ENCODE measurements at regions not wholly inside any gene's neighbourhood (a gene's known extent, or its start where the extent isn't known, plus 50 kb on each side); places are given as distances from the start of the nearest gene placed in this dataset.

GRCh38 chr13:62919491-62919890 lies 1503.8 kb upstream of the PCDH20 start:
- H3K27ac ChIP-seq (ENCODE audit: low read depth, low read length) = no peak overlapping the region
- DNase-seq (ENCODE audit: low read depth, low spot score) (no peak), ATAC-seq (no peak)
- no peak overlapping the region for H3K9ac ChIP-seq (ENCODE audit: low read length)
- POLR2A ChIA-PET = no interaction called here
- intact Hi-C loops (cut with micrococcal nuclease) = no loop called here
- H3K9me3 ChIP-seq (ENCODE audit: control insufficient read depth in 1 of 2, insufficient read depth in 1 of 2, low read depth in 1 of 2, low read length in 2 of 2) = peaks cover 0 to 4% of the 10 kb centered on the region in 2 experiments; a peak in 1 of 4 replicates
- no peaks in the 10 kb centered on the region; the same call in 1 of the 2 replicates for H4K20me1 ChIP-seq (ENCODE audit: insufficient read depth)
- H3K36me3 ChIP-seq (ENCODE audit: control insufficient read depth in 1 of 2, insufficient read depth in 2 of 2, low read length in 2 of 2) = no peaks in the 10 kb centered on the region
- RAD21 ChIA-PET (ENCODE audit: low non-redundant PET in 1 of 2, low total read pairs in 2 of 2, uncharacterized antibody in 2 of 2, unreplicated experiment in 2 of 2) = no interaction called here
- CTCF ChIA-PET = no interaction called here
- no peaks in the 10 kb centered on the region for H3K27me3 ChIP-seq (ENCODE audit: insufficient read depth, low read length)
- BruUV-seq (replicated peaks) = no TSS peak
- H3K4me3 ChIP-seq (replicated peaks in 1 of 2; ENCODE audit: low read depth in 1 of 2, low read length in 2 of 2) = no peak overlapping the region
- no peaks in the 10 kb centered on the region for H3K79me2 ChIP-seq (ENCODE audit: insufficient read depth, low read length)
- no peak for TF ChIP-seq POLR2AphosphoS5 (IDR thresholded peaks at IDR 0.05; ENCODE audit: low read depth, low read length)
- TF ChIP-seq CEBPB (IDR thresholded peaks at IDR 0.05; ENCODE audit: low read depth) = no peak
- TF ChIP-seq YY1 (IDR thresholded peaks at IDR 0.05; ENCODE audit: extremely low read depth, insufficient replicate concordance, low read depth, low read length) = no peak
- TF ChIP-seq EGR1 (IDR thresholded peaks at IDR 0.05; ENCODE audit: low read depth) = no peak
- H3K4me1 ChIP-seq (ENCODE audit: control insufficient read depth in 1 of 2, insufficient read depth in 2 of 2, low read length in 2 of 2) = no peaks in the 10 kb centered on the region
- H3K4me2 ChIP-seq (ENCODE audit: low read length) = no peak overlapping the region
- H3K9me2 ChIP-seq (ENCODE audit: insufficient read depth) = no peaks in the 10 kb centered on the region
- no peak overlapping the region for H2AFZ ChIP-seq (ENCODE audit: low read depth, low read length, poor library complexity, severe bottlenecking)

DNA sequence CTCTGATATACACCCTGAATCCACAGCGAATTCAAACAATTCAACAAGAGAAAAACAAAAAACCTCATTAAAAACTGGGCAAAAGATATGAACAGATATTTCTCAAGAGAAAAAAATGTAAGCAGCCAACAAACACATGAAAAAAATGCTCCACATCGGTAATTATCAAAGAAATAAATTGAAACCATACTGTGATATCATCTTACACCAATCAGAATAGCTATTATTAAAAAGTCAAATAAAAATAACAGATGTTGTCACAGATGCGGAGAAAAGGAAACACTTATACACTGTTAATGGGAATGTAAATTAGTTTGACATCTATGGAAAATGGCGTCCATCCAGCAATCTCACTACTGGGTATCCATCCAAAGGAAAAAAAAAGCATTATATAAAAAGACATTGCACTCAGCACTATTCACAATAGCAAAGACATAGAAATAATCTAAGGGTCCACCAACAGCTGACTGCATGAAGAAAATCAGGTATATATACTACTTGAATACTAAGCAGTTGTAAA lies 1495.0 kb upstream of the PCDH20 start:
- ChIA-PET CTCF (no interaction called here), RAD21 (ENCODE audit: low non-redundant PET in 1 of 2, low total read pairs in 2 of 2, uncharacterized antibody in 2 of 2, unreplicated experiment in 2 of 2) (no interaction called here), POLR2A (no interaction called here)
- no TSS peak for BruUV-seq (replicated peaks)
- DNase-seq (ENCODE audit: low read depth, low spot score) (no peak), ATAC-seq (no peak)
- Histone ChIP-seq H3K36me3 (ENCODE audit: control insufficient read depth in 1 of 2, insufficient read depth in 2 of 2, low read length in 2 of 2) (no peaks in the 10 kb centered on the region), H4K20me1 (ENCODE audit: insufficient read depth) (no peaks in the 10 kb centered on the region), H2AFZ (ENCODE audit: low read depth, low read length, poor library complexity, severe bottlenecking) (no peak overlapping the region), H3K9ac (ENCODE audit: low read length) (no peak overlapping the region), H3K27me3 (ENCODE audit: insufficient read depth, low read length) (no peaks in the 10 kb centered on the region), H3K4me1 (ENCODE audit: control insufficient read depth in 1 of 2, insufficient read depth in 2 of 2, low read length in 2 of 2) (no peaks in the 10 kb centered on the region), H3K79me2 (ENCODE audit: insufficient read depth, low read length) (no peaks in the 10 kb centered on the region), H3K9me2 (ENCODE audit: insufficient read depth) (peaks cover 13% of the 10 kb centered on the region), H3K27ac (ENCODE audit: low read depth, low read length) (no peak overlapping the region), H3K4me3 (replicated peaks in 1 of 2; ENCODE audit: low read depth in 1 of 2, low read length in 2 of 2) (no peak overlapping the region), H3K9me3 (ENCODE audit: control insufficient read depth in 1 of 2, insufficient read depth in 1 of 2, low read depth in 1 of 2, low read length in 2 of 2) (no peaks in the 10 kb centered on the region), H3K4me2 (ENCODE audit: low read length) (no peak overlapping the region)
- intact Hi-C loops (cut with micrococcal nuclease) = no loop called here
- TF ChIP-seq POLR2A (IDR thresholded peaks at IDR 0.05; ENCODE audit: borderline replicate concordance, extremely low read depth, insufficient read depth, insufficient read length) (no peak), RAD21 (IDR thresholded peaks at IDR 0.05; ENCODE audit: low read depth) (no peak), JUND (IDR thresholded peaks at IDR 0.05) (no peak), CBX3 (IDR thresholded peaks at IDR 0.05; ENCODE audit: low read depth) (no peak), ZBTB33 (IDR thresholded peaks at IDR 0.05; ENCODE audit: extremely low read depth, insufficient replicate concordance, low read length) (no peak), SRF (IDR thresholded peaks at IDR 0.05; ENCODE audit: low read depth) (no peak), EZH2phosphoT487 (IDR thresholded peaks at IDR 0.05; ENCODE audit: borderline replicate concordance) (no peak), CEBPB (IDR thresholded peaks at IDR 0.05; ENCODE audit: low read depth) (no peak)
- TF ChIP-seq, protein P1, sequence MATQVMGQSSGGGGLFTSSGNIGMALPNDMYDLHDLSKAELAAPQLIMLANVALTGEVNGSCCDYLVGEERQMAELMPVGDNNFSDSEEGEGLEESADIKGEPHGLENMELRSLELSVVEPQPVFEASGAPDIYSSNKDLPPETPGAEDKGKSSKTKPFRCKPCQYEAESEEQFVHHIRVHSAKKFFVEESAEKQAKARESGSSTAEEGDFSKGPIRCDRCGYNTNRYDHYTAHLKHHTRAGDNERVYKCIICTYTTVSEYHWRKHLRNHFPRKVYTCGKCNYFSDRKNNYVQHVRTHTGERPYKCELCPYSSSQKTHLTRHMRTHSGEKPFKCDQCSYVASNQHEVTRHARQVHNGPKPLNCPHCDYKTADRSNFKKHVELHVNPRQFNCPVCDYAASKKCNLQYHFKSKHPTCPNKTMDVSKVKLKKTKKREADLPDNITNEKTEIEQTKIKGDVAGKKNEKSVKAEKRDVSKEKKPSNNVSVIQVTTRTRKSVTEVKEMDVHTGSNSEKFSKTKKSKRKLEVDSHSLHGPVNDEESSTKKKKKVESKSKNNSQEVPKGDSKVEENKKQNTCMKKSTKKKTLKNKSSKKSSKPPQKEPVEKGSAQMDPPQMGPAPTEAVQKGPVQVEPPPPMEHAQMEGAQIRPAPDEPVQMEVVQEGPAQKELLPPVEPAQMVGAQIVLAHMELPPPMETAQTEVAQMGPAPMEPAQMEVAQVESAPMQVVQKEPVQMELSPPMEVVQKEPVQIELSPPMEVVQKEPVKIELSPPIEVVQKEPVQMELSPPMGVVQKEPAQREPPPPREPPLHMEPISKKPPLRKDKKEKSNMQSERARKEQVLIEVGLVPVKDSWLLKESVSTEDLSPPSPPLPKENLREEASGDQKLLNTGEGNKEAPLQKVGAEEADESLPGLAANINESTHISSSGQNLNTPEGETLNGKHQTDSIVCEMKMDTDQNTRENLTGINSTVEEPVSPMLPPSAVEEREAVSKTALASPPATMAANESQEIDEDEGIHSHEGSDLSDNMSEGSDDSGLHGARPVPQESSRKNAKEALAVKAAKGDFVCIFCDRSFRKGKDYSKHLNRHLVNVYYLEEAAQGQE (IDR thresholded peaks at IDR 0.05; ENCODE audit: low read depth) = no peak
- TF ChIP-seq, protein P2, sequence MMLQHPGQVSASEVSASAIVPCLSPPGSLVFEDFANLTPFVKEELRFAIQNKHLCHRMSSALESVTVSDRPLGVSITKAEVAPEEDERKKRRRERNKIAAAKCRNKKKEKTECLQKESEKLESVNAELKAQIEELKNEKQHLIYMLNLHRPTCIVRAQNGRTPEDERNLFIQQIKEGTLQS (IDR thresholded peaks at IDR 0.05) = no peak

Data from HCT116 (cell line).